GM19240 (cell line): ENCODE measurements at regions not wholly inside any gene's neighbourhood (a gene's known extent, or its start where the extent isn't known, plus 50 kb on each side); places are given as distances from the start of the nearest gene placed in this dataset.

ENCODE experiments used
- DNase-seq: peaks from one replicate; pipeline ENCODE4 v3.0.0; 2011; ENCODE audit warnings: low spot score; ENCODE audit not compliant: insufficient read length

DNA sequence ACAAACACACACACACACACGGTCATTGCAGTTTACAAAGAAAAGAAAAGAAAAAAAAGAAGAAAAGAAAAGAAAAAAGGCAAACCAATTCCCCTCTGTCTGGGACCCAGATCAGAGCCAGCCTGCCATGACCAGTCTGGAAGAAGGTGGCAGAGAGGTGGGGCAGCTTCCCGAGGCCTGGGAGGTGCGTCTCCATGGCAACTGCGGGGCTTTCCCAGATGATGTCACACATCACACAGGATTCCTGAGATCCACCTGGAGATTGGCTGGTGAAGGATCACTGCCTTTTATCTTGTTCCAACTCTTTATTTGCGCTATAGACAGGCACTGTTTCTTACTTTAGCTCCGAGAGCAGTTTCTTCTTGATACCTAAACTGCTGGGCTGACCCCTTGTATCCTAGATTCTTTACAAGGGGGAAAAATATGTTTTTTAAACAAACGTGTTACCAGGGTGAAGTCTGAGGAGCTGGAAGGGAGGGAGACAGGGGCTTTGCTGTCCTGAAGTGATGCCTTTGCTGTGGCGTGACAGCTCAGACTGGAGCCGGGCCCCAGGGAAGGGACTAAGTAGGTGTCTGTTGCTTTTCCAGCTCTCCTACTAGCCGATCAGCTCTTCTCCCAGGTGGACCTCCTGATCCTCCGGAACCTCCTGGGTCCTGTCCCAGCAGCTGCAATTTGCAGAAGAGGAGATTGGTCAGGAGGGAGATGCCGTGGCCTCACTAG lies 298.5 kb downstream of the KLF6 start:
- no peak for DNase-seq

DNA sequence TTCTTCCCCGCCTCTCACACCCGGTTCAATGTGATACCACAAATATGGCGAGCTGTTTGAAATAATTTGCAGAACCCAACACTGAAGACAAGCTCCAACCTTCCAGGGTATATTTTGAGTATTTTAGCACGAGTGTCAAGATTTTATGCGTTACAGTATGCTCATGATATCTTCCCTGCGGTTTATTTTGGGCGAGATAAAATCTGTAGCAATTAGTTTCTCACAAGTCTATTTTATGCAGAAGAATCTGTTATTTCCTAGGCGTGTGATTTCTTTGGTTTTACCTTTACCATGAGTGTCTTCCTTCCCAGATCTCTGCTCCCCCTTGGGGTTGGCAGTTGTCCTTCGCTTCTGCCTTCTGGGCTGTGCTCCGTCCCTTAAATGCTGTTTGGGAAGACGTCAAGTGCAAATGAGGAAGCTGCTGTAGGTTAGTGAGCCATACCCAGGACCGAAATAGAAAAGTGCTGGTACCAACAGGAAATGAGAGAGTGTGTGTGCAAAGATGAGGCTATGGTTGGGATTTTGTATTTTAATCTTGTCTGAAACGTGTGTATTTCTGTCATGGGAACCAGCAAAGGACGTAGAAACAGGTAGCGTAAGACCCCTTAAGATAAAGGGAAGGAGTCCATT lies 299.8 kb downstream of the KLF6 start:
- no peak for DNase-seq

DNA sequence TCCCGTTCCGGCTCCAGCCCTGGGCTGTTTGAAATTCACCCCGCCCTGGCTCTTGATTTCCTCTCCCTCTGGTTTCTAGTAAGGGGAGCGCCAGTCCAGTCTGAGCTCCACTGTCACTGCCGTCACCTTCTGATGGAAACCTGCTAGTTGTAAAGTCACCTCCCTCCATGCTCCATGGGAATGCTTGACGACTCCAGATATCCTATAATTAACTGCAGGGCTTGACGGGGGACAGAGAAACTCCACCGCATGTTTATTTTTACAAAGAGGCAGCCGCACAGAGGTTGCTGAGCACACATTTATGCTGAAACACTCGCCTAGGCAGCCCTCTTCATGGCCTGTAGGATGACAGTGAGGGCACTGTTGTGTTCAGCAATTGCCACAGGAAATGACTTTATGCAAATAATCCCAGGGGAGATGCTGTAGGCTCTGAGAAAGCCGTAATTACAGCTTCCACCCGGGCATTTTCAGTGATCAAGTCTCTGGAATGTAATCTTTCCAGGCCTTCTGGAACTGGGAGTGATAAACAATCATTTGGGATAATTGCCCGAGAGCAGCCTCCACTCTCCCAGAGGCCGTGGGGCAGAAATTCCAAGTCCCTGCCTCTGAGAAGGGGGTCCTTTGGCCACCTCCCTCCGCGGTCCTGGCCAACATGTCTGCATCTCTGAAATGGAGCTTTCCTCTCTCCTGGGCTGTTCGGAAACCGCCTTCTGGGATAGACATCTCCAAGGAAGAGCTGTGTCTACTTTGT lies 300.5 kb downstream of the KLF6 start:
- DNase-seq = peak; percentile 37

DNA sequence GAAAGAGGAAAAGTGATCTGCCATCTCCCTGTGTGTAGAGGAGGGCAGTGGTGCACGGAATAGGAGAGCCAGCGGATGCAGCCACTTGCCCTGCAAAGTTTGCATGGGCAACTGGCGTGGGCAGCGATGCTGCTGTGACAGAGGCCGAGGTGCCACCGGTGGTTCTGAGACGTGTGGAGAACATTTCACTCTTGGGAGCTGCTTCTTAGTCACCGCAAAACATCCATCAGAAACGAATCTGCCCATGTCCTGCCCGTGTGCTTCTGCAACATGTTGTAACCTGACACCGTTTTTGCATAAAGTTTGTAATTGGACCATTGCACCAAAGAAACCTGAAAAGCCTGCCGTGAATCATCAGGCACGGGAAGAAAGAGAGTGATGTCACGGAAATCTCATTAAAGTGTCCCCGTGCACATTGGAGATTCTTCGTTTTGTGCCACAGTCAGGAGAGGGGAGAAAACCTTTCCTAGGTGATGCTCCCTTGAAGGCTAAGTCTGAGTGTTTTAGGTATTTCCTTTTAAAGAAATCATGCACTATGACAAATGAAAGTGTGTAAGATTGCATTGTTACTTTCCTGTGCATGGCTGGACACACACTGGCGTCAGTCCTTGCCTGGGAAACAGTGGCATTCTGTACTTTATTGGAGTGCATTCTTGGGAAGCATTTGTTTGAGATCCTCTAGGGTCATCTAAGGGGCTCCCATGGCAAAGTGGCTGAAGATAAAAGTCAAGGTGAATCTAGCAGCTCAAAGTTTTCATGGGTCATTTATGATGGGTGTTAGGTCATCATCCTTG lies 302.6 kb downstream of the KLF6 start:
- no peak for DNase-seq

DNA sequence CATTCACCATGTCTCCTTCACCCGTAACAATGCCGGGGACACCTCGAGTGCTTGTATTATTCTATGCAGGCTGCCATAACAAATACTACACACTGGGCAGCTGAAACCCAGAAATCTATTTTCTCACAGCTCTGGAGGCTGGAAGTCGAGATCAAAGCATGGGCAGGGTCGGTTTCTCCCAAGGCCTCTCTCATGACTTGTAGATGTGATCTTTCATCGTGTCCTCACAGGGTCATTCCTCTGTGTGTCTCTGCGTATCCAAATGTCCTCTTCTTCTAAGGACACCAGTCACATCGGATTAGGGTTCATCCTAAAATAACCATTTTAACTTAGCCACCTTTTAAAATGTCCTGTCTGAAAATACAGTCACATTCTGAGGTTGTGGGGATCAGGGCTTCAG lies 303.5 kb downstream of the KLF6 start:
- DNase-seq = no peak

DNA sequence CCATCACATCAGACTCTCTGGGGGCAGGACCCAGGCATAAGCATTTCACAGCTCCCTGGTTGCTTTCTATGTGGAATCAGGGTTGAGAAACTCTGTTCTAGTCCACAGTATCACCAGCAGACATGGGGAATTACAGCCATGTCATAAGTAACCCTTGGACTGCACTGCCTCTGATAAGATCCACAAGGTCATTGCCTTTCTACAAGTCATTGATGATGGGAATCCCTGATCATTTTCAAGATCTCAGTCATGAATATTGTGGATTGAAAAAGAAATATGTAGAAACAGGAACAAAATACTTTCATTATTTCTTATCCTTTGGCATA lies 304.1 kb downstream of the KLF6 start:
- no peak for DNase-seq

- DNase-seq = no peak
Observed at GRCh38 chr10:3480281-3480989, 304.6 kb downstream of the KLF6 start.

GRCh38 chr10:3478632-3479240 lies 306.2 kb upstream of the PITRM1 start:
- no peak for DNase-seq

- DNase-seq = no peak
Observed at GRCh38 chr10:3478153-3478552, 305.6 kb upstream of the PITRM1 start.

DNA sequence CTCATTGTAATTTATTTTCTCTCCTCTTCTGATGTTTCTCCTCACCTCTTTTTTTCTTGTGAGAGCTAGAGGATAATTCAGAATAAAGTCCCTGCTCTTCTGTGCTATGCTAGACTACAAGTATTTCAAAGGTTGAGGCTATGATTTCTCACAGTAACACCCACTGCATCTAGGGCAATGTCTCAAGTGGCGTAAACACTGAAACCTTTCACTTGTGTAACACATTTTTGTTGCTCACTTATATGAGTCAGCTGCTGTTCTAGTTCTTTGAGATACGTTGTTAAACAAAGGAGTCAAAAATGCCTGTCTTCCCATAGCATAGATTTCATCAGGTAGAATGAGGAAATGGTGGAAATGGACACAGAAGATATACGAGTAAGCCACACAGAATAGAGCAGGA lies 305.1 kb upstream of the PITRM1 start:
- no peak for DNase-seq

DNA sequence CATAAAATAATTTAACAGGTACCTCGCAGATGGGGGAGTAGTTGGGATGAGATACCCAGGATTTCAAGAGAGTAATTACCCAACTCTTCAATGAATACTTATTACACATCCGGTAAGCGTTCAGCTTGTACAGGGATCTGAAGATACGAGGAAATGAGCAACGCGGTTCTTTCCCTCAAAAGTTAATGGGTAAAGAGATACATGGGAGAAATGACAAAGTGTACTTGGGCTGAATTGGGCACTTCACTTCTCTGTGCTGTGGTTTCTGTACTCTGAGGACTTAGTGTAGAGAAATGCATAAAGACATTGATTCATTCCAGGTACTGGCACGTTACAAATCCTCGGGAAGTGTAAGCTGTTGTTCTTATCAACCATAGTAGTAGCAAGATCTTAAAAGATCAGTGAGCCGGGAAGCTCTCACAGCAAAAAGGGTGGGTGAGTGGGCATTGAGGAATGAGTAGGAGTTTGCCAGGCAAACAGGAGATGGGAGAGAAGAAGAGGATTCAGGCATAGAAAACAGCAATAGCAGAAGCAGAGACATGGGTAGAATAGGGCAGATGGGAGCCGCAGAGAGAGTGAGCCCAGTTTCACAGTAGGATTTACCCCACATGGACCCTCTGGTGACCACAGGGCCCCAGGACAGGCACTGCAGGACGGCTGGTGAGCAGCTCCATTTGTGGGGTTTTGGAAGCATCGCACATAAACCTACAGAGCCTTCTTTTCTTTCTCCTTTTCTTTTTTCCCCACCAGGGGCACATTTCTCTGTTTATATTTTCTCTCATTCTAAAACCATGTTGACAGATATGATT lies 304.3 kb upstream of the PITRM1 start:
- no peak for DNase-seq

DNA sequence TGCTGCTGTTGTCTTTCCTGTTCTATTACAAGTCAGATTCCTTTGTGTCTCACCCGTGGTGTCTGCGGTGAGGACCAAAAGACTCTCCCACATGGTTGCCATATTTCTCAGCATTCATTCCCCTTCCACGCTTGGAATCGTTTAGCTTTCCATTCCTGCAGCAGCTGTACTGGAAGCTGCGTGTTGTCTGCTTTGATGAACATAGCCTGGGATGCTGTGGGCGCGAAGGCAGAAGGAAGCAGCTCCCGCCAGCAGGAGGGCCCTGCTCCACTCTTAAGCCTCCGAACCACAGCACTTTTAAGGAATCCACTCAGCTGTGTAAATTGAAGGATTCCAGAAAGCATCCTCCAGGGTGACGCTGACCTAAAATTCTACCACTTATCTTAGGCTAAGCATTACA lies 303.6 kb upstream of the PITRM1 start:
- DNase-seq = no peak

DNA sequence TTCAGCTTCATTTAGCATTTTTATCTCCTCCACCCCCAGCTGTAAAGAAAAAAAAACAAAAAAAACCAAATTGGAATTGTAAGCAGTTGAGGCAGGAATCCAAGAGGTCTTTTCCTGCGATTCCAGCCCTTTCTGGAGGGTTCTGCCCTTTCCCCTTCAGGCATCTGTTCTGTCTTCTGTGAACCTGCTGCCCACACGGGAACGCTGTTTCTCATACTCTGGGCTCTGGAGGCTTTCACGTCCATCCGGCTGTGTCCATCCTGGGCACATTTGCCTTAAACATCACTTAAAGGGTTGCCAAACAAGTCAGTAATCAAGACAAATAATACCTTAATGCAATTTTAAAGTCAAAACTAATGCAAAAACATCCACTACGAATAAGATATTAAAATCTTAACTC lies 302.8 kb upstream of the PITRM1 start:
- no peak for DNase-seq

GRCh38 chr10:3474266-3474665 lies 301.7 kb upstream of the PITRM1 start:
- DNase-seq = no peak

DNA sequence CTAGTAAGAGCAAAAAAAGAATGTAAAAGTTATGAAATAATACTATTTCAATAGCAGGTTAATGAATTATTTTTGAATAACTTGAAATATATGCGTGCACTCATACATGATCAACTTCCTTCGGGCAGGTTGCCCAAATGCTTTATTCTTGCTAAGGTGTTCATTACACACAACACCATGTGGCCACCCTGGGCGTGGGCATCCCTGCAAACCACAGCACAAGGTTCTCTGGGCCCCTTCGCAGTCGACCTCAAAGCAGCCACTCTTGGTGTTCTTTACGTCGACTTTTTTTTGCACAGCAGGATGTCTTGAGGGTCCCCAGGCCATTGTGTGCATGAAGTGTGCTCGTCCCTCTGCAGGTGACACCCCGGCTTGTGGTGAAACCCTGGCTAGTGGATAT lies 300.7 kb upstream of the PITRM1 start:
- DNase-seq = no peak

DNA sequence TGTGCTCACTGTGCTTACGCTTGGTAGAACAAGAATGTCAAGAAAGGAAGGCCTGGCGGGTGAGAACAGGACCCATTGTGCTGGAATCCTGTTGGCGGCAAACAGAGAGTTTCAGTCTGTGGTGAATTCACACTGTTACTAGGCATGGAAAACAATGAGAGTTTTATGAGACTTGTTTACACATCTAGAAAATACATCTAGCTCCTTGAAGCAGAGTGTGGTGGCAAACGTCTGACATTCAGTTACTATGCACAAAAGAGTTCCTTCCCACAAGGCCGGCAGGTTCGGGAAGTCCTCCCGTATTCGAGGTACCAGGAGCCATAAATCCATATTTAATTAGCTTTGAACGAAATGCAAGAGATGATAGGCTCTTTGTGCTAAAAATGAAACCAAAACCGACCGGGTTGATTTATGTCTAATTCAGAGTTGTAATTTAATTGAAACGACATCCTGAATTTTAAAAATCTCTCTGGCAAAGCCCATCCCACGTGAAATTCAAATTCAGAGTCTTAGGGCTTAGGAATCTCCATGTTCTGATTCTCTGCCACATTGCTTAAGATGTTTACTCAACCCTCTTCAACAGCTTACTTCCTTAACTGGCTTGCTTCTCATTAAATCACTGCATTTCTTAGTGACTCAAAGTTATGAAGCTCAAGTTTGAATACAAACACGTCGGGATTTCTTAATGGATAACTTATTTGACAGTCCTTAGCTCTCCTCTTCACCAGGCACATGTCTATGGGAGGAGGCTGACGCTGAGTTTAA lies 299.9 kb upstream of the PITRM1 start:
- no peak for DNase-seq

DNA sequence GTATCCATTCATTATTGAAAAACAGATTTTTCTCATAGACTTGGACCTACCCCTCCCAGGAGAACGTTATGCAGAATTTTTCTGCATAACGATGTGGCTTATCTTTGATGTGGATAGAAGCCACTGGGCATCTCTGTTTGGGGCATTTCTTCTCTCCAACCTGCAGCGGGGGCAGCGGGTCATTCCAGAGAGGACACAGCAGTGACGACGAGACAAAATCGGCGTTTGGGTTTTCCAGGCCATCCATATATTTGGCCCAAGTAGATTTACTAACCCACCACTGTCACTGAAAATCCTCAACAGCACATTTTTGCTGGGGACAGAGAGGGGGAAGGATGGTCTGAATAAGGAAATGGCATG lies 299.3 kb upstream of the PITRM1 start:
- no peak for DNase-seq

DNA sequence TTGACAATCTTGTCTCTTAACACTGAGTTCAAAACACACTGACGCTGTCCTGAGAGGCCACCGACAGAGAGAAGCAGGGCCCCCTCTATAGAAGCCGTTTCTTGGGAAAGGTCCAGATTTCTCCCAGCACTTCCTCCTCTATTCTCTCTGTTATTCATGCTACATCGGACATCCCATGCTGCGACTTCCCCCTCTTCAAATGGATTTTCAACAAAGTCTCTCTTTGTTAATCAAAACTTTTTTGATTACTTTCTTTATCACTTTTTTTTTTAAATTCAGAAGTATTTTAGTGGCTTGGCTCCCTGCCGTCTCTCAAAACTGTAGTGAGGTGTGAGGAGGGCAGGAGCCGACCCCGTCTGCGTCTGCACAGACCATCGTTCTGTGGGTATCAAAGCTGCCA lies 298.9 kb upstream of the PITRM1 start:
- no peak for DNase-seq

DNA sequence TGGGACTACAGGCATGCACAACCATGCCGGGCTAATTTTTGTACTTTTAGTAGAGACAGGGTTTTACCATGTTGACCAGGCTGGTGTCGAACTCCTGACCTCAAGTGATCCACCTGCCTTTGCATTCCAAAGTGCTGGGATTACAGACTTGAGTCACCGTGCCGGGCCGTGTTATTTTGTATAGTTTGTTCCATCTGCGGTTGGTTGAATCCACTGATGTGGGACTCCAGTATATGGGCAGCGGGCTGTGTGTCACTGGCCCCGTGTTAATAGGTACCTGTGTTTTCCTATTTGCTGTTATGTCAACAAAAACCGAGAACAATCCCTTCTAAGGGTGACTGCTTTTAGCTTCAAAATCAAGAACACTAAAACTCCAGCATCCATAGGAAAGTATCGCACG lies 297.6 kb upstream of the PITRM1 start:
- DNase-seq = no peak

- DNase-seq = no peak
Observed at GRCh38 chr10:3469639-3470020, 297.0 kb upstream of the PITRM1 start.
